PFSK-1 (cell line): ENCODE measurements at regions not wholly inside any gene's neighbourhood (a gene's known extent, or its start where the extent isn't known, plus 50 kb on each side); places are given as distances from the start of the nearest gene placed in this dataset.

ENCODE experiments used
- POLR2AphosphoS5 ChIP-seq: IDR thresholded peaks from 2 replicates; pipeline ENCODE4 v1.6.1; 2012; ENCODE audit warnings: low read depth, mild to moderate bottlenecking, control low read depth, low read length, moderate library complexity
- TAF1 ChIP-seq: IDR thresholded peaks from 2 replicates; pipeline ENCODE4 v1.6.1; 2012; ENCODE audit warnings: low read length, control low read depth, borderline replicate concordance; ENCODE audit not compliant: insufficient read depth

GRCh38 chr18:27862041-27862682 lies 314.8 kb downstream of the CDH2 start:
- TF ChIP-seq TAF1 (no peak), POLR2AphosphoS5 (no peak)
